HG03196 (cell line): ENCODE measurements at regions not wholly inside any gene's neighbourhood (a gene's known extent, or its start where the extent isn't known, plus 50 kb on each side); places are given as distances from the start of the nearest gene placed in this dataset.
"Not testable (repeated sequence)": the region's sequence is repeated elsewhere in the genome, so short reads cannot be mapped to it uniquely, and the experiment has no call there.

Experiments
- ATAC-seq: cut with Tn5 transposase; IDR thresholded peaks from one replicate; pipeline ENCODE4 v1.9.1; 2021; ENCODE audit not compliant: unreplicated experiment

- no peak for ATAC-seq
These were observed 1465.5 kb downstream of the SLITRK5 start for GRCh38 chr13:89136678-89137077.

DNA sequence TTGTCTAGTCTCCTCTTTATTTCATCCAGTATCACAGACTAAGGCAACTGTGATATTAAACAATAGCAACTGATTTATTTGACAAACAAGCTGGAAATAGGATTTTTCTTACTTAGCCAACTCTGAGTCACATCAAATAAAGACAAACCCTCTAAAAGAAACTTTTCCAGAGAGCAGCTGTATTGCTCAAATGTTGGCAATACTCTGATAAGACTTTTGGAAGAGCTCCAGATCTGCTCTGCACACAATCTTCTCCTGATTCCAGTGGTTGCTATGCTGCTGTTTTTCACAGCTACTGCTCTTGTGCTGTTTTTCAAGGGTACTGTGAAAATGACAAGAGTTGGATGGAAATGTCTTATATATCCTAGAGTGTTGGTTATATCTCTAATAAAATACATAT is 1479.2 kb downstream of the SLITRK5 start:
- no peak for ATAC-seq

DNA sequence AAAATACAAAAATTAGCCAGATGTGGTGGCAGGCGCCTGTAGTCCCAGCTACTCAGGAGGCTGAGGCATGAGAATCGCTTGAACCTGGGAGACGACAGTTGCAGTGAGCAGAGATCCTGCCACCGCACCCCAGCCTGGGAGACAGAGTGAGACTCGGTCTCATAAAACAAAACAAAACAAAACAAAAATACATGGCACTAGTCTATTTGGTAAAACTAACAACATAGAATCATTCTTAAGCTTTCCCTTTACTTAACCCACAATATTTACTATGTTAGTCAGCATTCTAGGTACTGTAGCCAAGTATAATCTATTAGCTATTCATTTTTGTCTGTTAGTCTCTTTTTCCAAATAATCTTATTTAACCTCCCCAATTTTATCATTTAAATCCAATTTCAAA is 1482.8 kb downstream of the SLITRK5 start:
- ATAC-seq = no peak

DNA sequence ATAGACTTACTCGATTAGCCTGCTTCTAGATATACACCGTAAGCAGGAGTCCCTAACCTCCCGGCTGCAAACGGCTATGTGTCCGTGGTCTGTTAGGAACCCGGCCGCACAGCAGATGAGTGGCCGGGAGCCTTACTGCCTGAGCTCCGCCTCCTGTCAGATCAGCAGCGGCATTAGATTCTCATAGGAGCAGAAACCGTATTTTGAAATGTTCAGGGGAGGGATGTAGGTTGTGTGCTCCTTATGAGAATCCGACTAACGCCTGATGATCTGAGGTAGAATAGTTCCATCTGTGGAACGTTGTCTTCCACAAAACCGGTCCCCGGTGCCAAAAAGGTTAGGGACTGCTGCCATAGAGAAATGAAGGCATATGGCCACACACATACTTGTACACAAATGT is 1491.9 kb downstream of the SLITRK5 start:
- ATAC-seq = no peak

- no peak for ATAC-seq
These were observed 1494.5 kb downstream of the SLITRK5 start for GRCh38 chr13:89165685-89166084.

DNA sequence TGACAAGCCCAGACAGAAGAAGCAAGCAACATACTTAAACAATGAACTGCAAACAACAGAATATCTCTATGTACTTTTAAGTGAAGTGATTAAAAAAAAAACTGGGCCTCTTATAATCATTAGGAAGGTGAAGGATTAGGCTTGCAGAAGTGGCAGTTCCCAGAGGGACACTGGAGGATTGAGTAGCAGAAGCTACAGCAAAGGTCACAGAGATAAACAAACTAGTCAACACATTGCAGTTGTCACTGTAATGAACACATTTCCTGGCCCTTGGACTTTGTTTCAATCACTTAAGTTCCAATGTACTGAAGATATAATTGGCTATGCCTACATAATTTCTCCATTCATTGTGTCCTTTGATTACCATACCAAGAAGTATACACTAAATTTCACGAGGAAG is 1498.8 kb downstream of the SLITRK5 start:
- no peak for ATAC-seq

DNA sequence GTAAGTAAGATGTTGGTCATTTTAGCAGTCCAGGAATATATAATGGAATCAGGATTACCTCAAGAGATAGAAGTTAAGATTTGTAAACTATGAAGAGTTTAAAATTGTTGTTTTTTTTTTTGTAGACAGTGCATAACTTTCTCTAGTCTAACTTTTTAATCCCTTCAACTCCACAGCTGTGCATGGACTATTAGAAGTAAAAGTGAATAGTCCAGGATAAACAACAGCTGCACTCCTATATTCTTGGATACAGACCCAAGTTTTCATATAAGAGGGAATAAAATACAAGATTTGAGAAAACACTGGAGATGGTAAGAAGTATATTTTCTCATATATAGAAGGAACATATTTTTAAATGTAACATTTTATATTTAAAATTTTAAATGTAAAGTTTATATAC is 1509.9 kb downstream of the SLITRK5 start:
- no peak for ATAC-seq

GRCh38 chr13:89199138-89199537 is 1528.0 kb downstream of the SLITRK5 start:
- ATAC-seq = no peak

DNA sequence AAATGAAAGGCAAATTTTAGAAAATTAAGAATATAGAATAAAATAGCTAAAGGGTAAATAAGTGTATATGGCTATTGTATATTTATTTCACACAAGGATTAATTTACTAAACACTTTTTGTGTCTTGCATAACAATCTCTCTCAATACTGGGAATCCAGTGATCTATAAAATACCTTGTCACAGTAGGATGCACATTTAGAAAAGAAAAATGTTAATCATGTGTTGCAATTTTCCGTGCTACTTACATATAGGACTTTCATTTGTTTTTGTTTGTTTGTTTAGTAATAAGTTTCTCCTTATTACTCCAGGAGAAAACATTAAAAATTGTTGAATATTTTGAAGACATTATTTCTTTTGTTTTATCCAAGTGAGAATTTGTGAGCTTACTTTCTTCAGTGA is 1533.3 kb downstream of the SLITRK5 start:
- no peak for ATAC-seq

- no peak for ATAC-seq
These were observed 1534.8 kb downstream of the SLITRK5 start for GRCh38 chr13:89205856-89206520.

- ATAC-seq = no peak
These were observed 1541.0 kb downstream of the SLITRK5 start for GRCh38 chr13:89212186-89212585.

GRCh38 chr13:89214185-89214584 is 1543.0 kb downstream of the SLITRK5 start:
- no peak for ATAC-seq

GRCh38 chr13:89215319-89215718 is 1544.1 kb downstream of the SLITRK5 start:
- ATAC-seq = not testable (repeated sequence)

DNA sequence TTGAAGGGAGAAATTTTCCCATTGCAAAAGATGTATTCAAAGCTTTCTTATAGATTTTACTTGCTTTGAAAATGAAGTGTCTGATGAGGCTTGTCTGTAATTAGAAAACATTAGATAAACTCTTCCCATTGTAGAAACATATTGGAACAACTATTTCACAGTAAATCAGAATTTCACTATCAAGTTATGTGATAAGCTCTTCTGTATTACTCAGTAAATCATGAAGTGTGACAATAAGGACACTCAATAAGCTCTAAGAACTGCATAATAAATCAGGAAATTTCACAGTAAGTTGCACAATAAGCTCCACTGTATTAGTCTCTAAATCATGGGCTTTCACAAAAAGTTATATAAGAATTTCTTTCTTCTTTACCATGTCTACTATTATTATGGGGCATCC is 1546.6 kb downstream of the SLITRK5 start:
- ATAC-seq = no peak

DNA sequence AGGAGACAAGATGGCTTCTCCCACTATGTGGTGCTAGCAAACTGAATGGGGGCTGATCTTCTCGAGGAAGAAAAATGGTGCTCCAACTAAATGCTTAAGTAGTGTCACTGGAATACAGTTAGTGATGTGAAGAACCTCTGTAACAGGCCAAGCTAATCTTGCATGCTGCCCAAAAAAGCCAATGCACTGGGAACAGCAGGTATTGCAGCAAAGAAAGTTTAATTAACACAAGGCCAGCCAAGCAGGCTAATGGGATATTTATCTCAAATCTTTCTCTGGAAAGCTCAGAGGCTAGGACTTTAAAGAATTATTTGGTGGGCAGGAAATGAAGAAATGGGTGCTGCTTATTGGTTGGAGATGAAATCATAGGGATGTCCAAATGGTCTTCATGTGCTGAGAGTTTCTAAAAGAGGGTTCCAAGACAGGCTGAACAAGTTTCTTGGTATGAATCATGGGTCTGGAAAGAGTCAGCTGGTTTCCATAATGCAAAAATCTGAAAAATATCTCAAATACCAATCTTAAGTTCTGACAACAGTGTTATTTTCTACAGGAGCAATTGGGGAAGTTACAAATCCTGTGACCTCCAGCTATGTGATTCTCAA is 1550.5 kb downstream of the SLITRK5 start:
- ATAC-seq = no peak

GRCh38 chr13:89227356-89227755 is 1556.2 kb downstream of the SLITRK5 start:
- no peak for ATAC-seq

DNA sequence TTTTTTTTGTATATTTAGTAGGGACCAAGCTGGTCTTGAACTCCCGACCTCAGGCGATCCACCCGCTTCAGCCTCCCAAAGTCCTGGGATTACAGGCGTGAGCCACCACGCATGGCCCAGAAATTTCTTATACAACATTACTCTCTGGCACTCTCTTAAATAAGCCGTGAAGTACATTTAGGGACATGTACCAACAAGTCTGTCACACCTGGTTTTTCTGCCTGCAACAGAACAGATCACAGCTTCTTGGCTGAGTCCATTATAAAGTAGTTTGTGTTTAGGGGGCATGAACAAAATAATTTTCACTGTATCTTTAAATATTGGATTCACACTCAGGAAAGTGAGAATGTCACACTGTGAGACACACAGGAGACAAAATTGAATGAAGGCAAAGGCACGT is 1567.3 kb downstream of the SLITRK5 start:
- ATAC-seq = no peak

GRCh38 chr13:89239361-89240127 is 1568.4 kb downstream of the SLITRK5 start:
- no peak for ATAC-seq

DNA sequence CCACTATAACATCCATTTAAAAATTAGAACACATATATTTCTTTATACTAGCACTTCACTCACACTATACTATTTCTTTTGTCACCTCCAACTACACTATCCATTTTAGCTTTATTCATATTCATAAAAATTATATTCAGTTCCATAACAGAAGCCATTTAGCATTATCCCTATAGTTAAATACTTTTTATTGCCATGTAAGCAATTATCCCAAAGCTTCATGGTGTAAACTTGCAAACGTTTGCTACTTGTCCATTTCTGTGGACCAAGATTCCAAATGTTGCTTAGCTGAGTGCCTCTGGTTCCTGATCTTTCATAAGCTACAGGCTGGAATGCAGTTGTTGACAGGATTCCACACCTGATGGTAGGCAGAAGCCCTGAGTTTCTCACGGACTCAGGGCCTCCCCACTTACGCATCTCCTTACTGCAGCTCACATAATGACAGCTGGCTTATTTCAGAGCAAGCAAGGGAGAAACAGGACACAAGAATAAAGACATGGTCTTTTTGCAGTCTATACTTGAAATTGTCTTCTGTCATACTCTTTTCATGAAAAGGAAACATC is 1584.8 kb downstream of the SLITRK5 start:
- no peak for ATAC-seq

- no peak for ATAC-seq
These were observed 1596.6 kb downstream of the SLITRK5 start for GRCh38 chr13:89267734-89268133.

DNA sequence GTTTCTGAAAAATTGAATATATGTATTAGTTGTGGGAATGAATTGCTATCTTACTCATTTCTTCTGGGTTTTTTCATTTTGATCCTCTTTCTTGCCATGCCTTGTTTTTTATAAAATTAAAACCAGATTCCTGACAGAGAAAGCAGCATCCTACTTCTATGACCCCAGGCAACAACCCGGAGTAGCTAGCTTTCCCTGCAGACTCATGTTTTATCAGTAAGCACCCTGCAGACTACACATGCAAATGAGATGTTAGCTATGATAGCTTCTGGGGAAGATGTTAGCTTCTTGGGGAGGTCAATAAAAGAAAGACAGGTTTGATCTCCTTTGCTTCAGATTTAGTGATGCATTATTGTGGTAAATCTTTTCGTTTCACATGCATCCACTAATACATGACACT is 1598.6 kb downstream of the SLITRK5 start:
- ATAC-seq = no peak

DNA sequence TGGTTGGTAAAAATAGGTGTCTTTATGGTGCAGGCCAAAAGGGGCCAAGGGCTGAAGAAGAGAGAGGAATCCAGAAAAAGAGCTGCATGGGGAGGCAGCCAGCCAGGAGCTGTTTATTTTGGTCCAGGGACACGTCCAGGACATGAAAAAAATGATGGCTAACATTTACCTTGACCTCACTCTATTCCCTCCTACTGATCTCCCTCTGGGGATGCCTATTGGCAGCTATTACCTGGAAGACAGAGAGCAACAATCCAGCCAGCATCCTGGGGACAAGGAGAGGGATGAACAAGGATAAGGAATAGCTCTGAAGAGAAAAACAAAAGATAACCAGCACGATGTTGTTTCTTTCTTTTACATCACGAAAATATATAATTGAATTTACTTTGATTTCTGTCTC is 1599.6 kb downstream of the SLITRK5 start:
- no peak for ATAC-seq
